GM19324 (cell line): ENCODE measurements at regions not wholly inside any gene's neighbourhood (a gene's known extent, or its start where the extent isn't known, plus 50 kb on each side); places are given as distances from the start of the nearest gene placed in this dataset.
A peak's percentile ranks its signal among the peaks of the same experiment; 100 is the strongest.
"Not testable (repeated sequence)": the region's sequence is repeated elsewhere in the genome, so short reads cannot be mapped to it uniquely, and the experiment has no call there.

Source experiments
- ATAC-seq: cut with Tn5 transposase; IDR thresholded peaks from one replicate; pipeline ENCODE4 v1.9.1; 2021; ENCODE audit warnings: mild to moderate bottlenecking, moderate library complexity; ENCODE audit not compliant: unreplicated experiment, low FRiP score

DNA sequence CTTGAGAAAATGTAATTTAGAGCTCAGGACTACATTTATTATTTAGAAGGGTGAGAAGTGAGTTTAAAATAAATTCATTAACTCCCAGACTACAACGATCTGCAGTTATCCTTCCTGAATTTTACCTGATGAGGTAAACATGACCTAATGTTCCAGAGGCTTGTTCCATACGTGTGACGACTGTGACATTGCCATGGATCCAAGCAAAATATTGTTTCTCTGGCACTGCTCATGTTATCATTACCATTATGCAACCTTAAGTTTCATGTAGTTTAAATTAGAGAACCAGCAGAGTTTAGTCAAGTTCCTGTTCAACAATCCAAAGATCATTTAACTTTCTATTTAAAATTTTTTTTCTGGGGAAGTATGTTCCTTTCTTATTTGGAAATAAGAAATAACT, 279.6 kb downstream of the KLF5 start:
- no peak for ATAC-seq

DNA sequence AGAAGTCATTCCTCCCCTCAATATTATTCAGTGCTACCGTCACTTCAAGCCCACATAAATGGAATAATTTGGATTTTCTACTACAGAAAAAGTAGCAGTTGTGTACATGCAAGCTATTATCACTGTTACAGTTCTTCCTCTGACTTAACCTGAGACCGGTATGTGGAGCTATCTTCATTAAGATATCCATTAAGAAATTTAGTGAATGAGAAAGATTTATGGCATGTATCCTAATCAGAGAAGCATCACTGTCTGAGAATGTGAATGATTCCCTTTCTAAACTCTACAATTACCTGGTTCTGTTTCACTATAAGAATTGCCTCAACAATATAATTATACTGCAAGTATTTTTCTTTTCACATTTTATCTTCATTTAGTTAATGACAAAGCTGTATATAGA, 278.7 kb downstream of the KLF5 start:
- ATAC-seq: no peak

DNA sequence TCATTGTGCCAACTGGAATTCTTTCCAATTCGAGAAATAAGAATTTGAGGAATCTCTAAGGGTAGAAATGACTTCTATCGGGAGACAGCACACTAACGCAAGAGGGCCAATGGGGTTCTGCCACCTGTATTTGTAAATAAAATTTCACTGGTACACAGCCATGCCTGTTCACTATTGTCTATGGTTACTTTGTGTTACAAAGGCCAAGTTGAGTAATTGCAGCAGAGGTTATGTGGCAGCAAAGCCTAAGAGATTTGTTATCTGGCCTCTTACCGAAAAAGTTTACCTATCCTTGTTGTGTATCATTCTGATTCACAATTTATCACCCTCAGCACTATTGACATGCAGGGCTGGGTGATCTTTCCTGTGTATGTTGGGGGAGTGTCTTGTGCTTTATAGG, 278.0 kb downstream of the KLF5 start:
- ATAC-seq: no peak

DNA sequence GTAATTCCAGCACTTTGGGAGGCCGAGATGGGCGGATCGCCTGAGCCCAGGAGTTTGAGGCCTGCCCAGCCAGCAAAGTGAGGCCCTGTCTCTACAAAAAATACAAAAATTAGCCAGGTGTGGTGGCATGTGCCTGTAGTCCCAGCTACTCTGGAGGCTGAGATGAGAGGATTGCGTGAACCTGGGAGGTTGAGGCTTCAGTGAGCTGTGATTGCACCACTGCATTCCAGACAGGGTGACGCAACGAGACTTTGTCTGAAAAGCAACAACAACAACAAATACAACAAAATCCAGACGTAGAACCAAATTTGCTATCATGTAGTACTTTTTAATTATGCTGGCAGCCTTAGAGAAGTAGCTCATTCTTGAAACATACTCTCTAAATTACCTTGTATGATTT, 277.1 kb downstream of the KLF5 start:
- no peak for ATAC-seq

GRCh38 chr13:73335210-73335609, 276.4 kb downstream of the KLF5 start:
- peak; percentile 94 for ATAC-seq

DNA sequence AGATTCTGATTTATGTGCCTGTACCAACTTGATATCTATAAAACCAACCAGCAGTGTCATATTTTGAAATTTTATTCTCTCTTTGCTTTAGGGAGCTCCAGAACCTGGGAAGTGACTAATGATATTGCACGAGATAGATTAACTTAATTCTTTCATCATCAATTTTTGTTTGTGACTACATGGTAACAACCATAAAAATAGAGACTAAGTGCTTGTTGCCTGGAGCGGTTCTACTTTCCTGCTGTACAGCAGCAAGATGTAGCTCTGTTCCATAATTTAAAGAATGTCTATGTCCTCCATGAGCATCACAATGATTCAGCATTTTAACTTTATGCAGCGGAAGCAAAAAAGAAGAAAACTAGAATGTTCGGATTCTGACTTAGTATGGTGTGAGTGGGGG, 275.6 kb downstream of the KLF5 start:
- no peak for ATAC-seq

DNA sequence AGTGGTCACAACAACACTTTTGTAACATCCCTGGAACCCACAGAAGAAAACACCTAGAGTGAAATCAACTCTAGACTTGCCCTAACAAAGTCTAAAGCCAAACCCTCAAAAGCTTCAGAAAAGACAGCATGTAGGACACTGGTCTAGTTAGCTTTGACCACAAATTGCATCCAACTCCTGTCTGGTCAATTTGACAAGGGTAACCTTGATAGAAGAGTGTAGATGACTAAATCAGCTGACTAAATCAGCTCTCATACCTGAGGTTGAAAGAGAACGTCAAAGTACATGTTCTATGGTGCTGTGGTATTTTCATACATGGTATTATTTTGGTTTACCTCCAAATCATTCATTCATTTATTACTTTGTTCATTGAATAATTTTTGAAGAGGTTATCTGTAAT, 272.8 kb downstream of the KLF5 start:
- no peak for ATAC-seq

DNA sequence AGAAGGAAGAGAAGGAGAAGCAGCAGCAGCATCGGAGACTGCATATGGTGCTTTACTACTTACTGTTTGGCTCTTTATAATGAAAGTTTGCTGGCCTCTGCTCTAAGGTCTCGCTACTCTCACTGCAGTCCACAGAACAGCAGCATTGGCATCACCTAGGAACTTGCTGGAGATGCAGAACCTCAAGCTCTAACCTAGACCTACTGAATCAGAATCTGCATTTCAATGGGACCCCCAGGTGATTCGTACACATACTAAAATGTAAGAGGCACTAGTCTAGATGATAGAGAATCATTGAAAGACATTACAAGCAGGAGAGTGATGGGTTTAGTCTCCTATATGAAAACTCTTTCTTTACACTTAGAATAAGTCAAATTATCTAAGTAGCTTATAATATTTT, 270.6 kb downstream of the KLF5 start:
- ATAC-seq: no peak

- no peak for ATAC-seq
Measured at GRCh38 chr13:73327579-73327978, 268.8 kb downstream of the KLF5 start.

DNA sequence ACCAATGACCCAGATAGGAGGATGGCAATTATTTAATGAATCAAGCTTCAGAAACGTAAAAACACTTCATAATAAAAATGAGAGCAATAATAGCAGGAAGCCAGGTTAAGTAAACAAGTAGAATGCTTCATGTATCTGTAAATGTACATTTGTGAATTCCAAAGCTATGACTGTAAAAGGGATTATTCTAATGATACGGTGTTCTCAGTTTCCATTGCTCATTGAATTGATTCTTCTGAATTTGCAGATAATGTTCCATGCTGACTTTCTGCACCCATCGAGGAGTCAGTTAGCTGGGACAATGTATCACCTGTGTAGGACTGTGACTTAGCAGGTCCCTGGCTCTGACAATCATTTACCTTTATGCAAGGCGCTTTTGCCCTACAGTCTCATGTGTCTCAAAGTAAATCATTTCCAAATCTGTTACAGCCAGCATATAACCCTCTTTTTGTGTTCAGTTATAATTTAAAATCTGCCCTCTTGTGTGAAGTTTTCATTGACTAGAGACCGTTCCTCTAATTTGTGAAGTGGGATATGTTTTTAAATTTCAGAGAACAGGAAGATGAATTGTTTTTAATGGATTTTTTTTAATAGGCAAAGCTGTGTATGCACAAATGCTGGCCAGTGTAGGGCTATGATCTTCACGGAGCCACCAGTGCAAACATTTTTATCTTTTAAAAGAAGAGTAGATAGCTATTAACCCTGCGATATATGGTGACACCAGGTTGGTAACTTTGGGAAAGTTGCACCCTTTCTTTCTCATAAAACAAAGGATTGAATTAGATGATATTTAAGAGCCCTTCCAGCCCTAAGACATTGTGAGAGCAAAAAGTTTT, 267.1 kb downstream of the KLF5 start:
- ATAC-seq: peak; percentile 86

DNA sequence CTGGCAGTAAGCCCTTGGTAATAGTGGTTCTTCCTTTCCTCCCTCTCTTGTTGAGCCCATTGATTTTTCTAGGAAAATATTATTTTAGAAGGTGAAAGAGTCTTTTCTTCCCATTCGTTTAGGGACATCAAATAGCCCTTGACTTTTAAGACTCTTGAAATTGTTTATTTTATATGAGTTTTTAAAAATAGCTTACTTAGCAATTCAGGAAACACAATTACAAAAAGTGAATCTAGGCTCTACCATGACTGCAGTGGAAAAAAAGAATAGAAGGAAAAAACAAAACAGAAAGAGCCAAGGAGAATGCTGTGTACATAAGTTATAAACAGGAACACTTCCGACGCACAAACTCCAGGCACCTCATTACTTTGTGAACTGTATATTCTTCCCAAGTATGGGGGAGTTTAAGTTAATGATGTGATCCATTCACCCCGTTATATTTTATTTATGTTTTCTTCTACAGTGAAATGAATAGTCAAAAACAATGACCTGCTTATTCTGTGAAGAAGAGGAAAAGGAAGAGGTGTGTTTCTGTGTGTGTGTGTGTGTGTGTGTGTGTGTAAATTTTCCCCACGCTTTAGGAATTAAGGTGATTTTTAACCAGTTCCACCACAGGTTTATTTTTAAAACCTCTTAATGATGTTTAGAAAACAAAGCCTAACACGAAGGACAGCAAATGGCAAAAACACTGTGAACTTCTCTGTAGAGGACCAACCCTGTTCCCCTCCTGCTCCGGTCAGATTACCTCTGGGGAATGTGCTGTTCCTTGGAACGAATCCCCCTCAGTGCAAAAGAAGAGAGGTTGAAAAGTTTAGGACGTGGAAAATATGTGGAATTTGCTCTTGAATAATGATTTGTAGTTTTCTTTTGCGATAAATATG, 266.3 kb downstream of the KLF5 start:
- no peak for ATAC-seq

GRCh38 chr13:73323615-73324014, 264.8 kb downstream of the KLF5 start:
- no peak for ATAC-seq

GRCh38 chr13:73321043-73321442, 262.2 kb downstream of the KLF5 start:
- no peak for ATAC-seq

GRCh38 chr13:73317140-73317539, 258.3 kb downstream of the KLF5 start:
- ATAC-seq: no peak

DNA sequence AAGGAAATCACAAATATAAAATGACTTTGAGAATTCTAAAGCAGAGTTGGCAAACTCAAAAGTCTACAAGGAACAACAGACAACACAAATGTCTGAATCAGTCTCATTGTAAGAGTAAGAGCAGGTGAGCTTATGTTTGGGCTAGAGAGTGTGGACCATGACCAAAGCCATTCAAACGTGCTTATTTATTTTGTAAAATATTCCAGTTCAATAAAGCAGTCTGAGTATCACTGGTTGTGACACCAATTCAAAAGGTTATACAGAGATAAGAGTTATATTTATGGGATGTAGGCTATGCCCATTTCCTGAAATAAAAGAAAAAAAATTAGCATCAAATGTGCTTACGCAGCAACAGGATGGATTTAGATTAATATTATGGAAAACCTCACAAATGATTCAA, 251.6 kb downstream of the KLF5 start:
- ATAC-seq: no peak

DNA sequence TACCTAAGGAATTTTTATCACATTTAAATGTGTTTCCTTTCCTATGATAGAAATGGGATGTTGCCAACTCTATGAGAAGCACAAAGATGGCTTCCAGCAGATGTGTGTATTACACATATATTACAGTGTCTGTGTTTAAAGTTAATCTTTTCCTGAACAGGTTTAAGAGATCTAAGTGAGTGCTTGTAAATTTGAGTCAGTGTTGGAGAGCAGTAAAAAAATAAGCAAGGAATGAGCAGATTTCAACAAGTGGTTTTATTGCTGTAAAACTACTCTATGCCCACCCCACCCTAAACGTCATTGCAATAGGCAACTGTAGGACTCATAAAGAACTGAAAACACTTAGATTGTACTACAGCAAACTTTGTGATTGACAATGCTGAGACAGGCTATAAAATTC, 248.7 kb downstream of the KLF5 start:
- ATAC-seq: no peak

DNA sequence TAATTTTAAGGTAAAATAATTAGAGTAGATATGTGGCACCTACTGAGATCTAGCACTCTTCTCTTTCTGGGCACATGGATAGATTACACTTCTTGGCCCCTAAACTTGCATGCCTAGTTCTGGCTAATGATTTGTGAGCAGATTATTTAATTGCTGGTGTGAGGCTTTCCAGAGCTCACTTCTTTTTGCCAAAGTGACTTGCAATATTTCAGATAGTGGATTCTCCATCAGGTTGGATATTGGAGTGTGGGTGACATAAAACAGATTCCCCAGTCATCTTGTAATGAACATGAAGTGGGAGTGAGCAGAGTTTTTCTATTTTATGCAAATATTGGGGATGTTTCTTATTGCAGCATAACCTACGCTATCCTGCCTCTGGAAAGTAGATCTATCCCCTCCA, 247.9 kb downstream of the KLF5 start:
- no peak for ATAC-seq

DNA sequence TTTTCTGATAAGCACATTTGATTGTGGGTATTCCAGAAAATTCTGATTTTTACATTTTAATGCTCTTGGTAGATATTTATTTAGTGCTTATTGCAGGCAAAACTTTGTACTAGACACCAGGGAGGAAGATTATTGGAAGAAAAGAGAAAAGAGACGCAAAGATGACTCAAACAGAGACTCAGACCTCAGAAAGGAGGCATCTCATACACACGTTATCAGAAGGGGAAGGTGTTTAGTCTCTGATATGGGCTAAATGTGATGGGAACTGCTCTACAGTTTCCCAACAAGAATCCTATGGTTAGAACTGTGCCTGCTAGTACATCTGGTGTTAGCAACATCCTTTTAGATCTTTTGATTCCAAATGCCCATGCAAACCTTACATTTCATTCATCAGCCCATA, 245.6 kb downstream of the KLF5 start:
- no peak for ATAC-seq

DNA sequence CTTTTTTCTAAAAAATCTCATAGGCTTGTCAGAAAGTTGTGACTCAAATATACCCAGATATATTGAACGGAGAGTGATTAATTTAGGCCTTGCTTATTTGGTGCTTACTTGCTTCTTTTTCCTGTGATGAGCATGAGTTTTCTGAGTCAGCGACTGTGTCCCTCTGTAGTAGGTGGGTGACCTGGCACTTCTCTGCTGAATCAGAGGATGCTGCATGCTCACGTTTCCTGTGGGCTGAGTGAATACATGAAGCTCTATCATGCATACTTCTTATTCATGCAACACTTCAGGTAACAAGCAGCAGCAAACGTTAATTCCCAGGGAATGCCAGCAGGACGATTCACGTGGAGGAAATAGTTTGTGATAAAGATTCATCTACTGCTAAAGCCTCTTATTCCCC, 245.0 kb downstream of the KLF5 start:
- ATAC-seq: no peak

- not testable (repeated sequence) for ATAC-seq
Measured at GRCh38 chr13:73301622-73302021, 242.8 kb downstream of the KLF5 start.

DNA sequence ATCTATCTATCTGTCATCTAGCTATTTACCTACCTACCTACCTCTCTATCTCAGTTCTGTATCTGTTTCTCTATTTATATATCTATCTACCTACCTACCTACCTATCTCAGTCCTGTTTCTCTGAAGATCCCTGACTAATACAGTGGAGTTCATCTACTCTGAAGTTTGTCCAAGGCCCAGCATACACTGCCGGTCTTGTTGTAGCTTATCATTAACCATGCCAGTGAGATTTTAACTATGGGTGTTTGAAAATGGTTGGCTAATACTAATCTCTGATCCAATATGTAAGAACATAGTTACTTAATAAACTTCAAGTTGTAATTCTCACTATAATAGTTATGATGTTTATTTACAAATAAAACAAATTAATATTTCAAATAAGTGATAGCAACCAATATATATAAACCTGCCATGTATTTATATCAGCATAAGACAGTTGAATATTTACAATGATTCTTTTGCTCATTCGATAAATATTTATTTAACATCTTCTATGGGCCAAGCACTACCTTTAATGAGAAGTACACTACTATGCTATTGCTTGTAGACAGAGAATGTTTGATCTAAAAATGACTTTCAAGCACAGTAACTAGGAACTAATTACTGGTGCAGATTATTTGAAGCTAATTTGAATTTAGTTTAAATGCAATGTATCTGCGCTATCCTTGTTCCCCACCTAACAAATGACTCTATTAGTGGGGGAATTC, 242.1 kb downstream of the KLF5 start:
- no peak for ATAC-seq
